KBM-7 (cell line): ENCODE measurements at regions not wholly inside any gene's neighbourhood (a gene's known extent, or its start where the extent isn't known, plus 50 kb on each side); places are given as distances from the start of the nearest gene placed in this dataset.
"Not testable (repeated sequence)": the region's sequence is repeated elsewhere in the genome, so short reads cannot be mapped to it uniquely, and the experiment has no call there.

Experiments
- DNase-seq: peaks from one replicate; pipeline ENCODE4 v3.0.0-alpha.2; 2015
- in situ Hi-C: fragments of 300-500 bp; cut with MboI; formaldehyde crosslinking; loops from 2 replicates; pipeline ENCODE4 v1.14.3; 2020; ENCODE audit warnings: low sequenced_read_pairs, low pct_unique_long_range_greater_than_20kb, mixed read lengths

DNA sequence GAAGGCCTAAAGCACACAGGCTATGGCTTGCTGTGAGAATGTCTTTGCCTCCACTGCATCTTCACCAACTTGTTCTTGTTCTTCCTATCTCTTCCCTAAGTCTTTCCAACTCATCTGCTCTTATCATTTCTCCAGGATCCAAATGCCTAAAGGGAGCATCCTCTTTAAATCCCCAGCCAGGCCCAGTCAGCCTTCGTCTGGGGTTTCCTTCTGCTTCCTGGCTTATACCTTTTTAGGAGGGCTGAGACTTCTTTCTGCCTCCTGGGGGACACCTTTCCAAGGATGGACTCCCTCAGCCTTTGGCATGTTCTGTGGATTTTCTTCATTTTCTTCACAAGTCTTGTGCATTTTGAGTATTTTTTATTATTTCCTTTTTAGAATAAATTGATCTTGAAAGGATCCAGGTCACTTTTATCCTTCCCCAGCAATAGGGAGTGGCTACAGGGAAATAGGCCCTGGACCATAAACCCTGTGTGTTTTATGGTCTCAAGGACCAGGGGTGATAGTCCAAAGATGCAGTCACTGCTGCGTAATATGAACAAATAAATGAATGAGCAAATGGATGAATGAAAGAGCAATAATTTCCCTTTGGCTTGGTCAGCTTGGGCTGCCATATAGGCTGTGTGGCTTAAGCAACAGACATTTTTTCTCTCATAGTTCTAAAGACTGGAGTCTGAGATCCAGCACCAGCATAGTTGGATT is 122.1 kb upstream of the LRIG1 start:
- in situ Hi-C loops: no loop called here

DNA sequence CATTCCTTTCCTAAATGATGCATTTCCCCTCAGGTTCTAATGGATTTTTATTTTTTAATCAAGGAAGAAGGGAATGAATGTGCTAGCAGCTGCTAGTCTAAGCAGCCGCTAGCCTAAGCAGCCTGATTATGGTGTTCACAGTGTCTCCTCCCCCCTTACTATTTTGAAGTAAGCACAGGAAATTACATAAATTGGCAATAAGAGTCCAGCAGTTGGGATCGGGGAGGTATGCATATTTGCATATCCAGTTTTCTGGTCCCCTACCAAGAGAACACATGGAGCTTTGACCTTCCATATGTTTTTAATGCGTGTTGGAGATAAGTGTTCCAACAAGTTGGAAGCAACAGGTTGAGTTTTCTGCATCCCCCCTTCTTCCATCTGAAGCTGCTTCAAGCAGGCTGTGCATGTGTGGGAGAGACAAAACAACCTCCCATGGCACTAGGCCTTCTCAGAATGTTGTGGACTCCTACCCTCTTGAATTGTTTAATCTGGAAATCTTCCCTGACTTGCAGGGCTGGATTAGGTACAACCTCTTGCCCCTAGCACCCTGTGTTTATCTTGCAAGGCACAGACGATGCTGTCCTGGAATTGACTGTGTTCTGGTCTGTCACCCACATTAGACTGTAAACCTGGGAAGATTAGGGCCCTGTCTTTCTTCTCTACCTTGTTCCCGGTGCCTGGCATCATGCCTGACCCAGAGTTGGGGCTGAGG is 124.8 kb upstream of the LRIG1 start:
- no peak for DNase-seq
- in situ Hi-C loops: no loop called here

More for the DNA sequence above, 122.1 kb upstream of the LRIG1 start:
- no peak for DNase-seq

DNA sequence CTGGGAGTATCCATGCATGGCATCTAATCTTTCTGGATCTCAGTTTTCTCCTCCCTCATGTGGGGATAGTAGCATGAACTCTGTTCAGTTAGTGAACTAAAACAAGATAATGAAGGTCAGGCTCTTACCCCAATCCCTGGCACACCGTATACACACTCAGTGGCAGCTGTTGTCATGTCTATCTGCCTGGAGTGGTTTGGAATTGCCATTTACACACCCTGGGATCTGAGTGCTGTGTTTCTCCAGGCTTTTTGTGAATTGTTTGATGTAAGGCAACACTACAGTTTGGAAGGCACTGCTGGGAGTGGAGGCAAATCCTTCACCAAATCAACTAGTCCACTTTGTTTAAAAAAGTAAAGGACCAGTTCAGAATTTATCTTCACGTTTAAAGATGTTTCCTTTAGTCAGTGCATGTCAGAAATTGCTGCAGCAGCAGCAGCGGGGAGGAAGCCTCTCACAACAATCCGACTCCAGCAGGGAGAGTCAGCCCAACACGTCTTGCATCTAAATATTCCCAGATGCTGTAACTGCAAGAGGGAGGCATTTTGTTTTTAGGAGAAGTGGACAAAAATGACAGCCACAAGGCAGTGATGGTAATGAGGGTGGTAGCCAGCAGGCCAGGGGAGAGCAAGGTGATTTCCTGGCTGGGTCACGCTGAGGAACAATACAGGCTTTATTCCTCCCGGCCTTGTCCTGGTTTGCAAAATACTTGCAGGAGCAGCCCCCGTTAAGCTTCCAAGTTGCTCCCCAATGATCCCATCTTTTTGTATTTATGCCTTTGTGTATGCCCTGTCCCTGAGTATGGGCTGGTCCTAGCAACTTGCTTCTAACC is 128.5 kb upstream of the LRIG1 start:
- DNase-seq: no peak
- in situ Hi-C loops: no loop called here

GRCh38 chr3:66629982-66630368 is 129.2 kb upstream of the LRIG1 start:
- in situ Hi-C loops: no loop called here

DNA sequence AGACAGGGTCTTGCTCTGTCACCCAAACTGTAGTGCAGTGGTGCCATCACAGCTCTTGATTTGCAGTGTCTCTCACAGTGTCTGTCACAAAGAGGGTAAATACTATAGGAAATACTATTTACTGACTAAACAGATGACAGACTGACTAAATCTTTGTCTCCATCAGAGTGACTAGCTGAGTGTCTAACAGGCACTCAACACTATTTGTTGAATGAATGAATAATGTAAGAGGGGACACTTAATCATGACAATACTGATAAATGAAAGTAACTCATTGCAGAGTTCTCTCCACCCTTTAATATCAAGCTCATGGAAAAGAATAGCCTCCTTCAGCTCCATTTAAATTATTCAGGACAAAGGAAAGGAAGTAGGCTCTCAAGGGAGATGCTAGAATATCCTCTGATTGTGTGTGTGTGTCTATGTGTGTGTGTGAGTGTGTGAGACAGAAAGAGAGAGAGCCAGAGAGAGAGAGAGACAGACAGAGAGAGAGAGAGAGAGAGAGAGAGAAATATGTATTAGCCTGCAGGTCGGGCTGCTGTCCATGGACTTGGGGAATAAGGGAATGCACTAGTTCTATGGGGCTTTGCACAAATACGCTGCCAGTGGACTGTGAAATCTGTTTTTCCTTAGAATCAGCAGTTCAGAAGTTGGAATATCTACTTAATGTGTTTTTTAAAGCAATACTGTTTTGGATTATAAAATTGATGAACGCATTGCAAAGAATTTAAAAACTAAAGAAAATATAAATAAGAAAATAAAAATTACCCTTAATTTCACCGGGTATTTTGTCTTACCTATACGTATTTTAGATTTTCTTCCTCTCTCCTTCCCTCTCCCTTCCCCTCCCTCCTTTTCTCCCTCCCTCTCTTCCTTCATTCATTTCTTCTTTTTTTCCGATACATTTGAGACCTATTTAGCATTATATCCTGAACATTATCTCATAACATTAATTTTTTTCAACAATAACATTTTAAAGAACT is 132.9 kb upstream of the LRIG1 start:
- DNase-seq: no peak
- in situ Hi-C loops: no loop called here

More at GRCh38 chr3:66629982-66630368, 129.2 kb upstream of the LRIG1 start:
- no peak for DNase-seq

DNA sequence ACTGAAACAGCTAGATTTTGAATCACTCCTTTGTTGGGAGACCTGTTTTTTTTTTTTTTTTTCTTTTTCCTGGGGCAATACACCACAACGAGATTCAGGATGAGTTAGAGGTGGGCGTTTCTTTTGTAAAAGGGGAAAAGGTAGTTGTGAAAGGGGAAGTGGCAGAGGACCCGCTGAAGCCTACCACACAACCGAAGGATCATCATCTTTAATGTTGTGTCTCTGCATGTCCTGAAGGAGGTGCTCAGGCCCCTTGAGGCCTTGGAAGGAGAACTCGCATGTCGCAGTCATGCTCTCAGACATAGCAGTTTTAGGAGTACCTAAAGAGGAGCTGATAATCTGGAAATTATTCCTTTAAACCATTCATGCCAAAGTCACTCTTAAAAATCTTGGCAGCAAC is 137.9 kb upstream of the LRIG1 start:
- DNase-seq: peak; percentile 60
- in situ Hi-C loops: no loop called here

GRCh38 chr3:66639809-66640356 is 139.1 kb upstream of the LRIG1 start:
- in situ Hi-C loops: no loop called here
- DNase-seq: no peak

GRCh38 chr3:66642019-66642418 is 141.2 kb upstream of the LRIG1 start:
- in situ Hi-C loops: no loop called here
- no peak for DNase-seq

- in situ Hi-C loops: no loop called here
- no peak for DNase-seq
Measured at GRCh38 chr3:66642484-66642883, 141.7 kb upstream of the LRIG1 start.

GRCh38 chr3:66644549-66644948 is 143.7 kb upstream of the LRIG1 start:
- in situ Hi-C loops: no loop called here
- no peak for DNase-seq

GRCh38 chr3:66648975-66649374 is 148.2 kb upstream of the LRIG1 start:
- in situ Hi-C loops: no loop called here

GRCh38 chr3:66651520-66651919 is 150.7 kb upstream of the LRIG1 start:
- DNase-seq, in situ Hi-C loops: not testable (repeated sequence)

More at GRCh38 chr3:66648975-66649374, 148.2 kb upstream of the LRIG1 start:
- DNase-seq: no peak

DNA sequence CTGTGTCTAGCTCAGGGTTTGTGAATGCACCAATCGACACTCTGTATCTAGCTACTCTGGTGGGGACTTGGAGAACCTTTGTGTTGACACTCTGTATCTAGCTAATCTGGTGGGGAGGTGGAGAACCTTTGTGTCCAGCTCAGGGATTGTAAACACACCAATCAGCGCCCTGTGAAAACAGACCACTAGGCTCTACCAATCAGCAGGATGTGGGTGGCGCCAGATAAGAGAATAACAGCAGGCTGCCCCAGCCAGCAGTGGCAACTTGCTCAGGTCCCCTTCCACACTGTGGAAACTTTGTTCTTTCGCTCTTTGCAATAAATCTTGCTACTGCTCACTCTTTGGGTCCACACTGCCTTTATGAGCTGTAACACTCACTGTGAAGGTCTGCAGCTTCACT is 151.3 kb upstream of the LRIG1 start:
- DNase-seq, in situ Hi-C loops: not testable (repeated sequence)

- in situ Hi-C loops: no loop called here
- DNase-seq: no peak
Measured at GRCh38 chr3:66655044-66655443, 154.2 kb upstream of the LRIG1 start.

GRCh38 chr3:66655671-66656070 is 154.8 kb upstream of the LRIG1 start:
- in situ Hi-C loops: no loop called here
- DNase-seq: no peak

DNA sequence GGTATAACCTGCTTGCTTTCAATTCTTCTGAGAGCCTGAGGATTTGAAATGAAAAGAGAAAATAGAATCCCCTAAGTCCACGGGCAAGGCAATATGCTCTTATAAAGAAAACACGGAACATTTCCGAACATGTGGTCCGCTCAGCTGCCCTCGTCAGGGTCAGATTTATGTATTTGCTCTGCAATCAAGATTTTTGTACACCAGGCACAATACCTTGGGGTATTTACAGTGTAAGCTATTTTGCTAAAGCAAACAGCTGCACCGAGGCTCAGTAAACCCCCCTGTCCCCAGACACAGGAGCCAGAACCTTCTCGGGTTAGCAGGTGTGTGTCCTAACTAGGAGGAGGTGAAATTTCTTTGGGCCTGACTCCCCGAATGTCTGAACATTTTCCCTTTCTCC is 155.8 kb upstream of the LRIG1 start:
- in situ Hi-C loops: no loop called here
- no peak for DNase-seq

GRCh38 chr3:66659056-66659455 is 158.2 kb upstream of the LRIG1 start:
- in situ Hi-C loops: no loop called here
- DNase-seq: no peak

DNA sequence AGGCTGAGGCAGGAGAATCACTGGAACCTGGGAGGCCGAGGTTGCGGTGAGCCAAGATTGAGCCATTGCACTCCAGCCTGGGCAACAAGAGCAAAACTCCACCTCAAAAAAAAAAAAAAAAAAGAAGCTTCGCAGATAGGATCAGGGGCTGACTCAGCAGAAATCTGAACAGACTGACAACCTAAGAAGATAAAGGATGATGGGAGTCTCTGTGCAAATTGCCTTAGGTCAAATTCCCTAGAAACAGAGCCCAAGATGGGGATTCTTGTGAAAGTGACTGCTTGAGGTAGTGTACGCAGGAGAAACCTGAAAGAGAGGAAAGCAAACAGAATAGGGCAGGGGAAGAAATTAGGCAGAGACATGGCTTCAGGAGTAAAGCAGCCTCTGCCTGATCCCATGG is 160.8 kb upstream of the LRIG1 start:
- DNase-seq: no peak
- in situ Hi-C loops: no loop called here

GRCh38 chr3:66662894-66663293 is 162.1 kb upstream of the LRIG1 start:
- DNase-seq: no peak
- in situ Hi-C loops: no loop called here
